T-cell (primary cell): ENCODE measurements at regions not wholly inside any gene's neighbourhood (a gene's known extent, or its start where the extent isn't known, plus 50 kb on each side); places are given as distances from the start of the nearest gene placed in this dataset.

Experiments used
- ATAC-seq, 4 experiments: fragments of 200-7000 bp in 3 of 4; fragments of 150-1000 bp in 1 of 4; cut with Tn5 transposase; replicated peaks in 1 of 4; 1 replicate in 3 of 4; 2 replicates in 1 of 4; pipeline ENCODE4 v1.10.0; 2021; ENCODE audit warnings: moderate library complexity in 3 of 4, mild to moderate bottlenecking in 2 of 4, moderate number of reproducible peaks in 1 of 4
- CTCF ChIA-PET, 2 donors: fragments of 300-600 bp; sonication (Branson Sonifier 250); formaldehyde crosslinking; loops; one replicate each; lab custom pipeline; 2022; ENCODE audit warnings: antibody characterized with exemption in 2 of 2; lab: Charles Lee
- POLR2A ChIA-PET, 2 donors: fragments of 300-600 bp; sonication (Branson Sonifier 250); formaldehyde crosslinking; loops; one replicate each; lab custom pipeline; 2022; ENCODE audit warnings: antibody characterized with exemption in 2 of 2; lab: Charles Lee
- DNase-seq, 35 experiments: peaks; one replicate each; pipeline versions ENCODE4 v3.0.0 to v3.0.0-alpha.2; 2013 to 2023
- H3K27ac ChIP-seq: one replicate; pipeline ENCODE4 v1.5.1; 2013; ENCODE audit warnings: low read length
- H3K27me3 ChIP-seq, 2 experiments: replicated peaks in 1 of 2; 1 replicate in 1 of 2; 2 replicates in 1 of 2; pipeline versions ENCODE4 v1.6.1 to v1.7.0; 2013; ENCODE audit warnings: low read length in 1 of 2, mixed read lengths in 1 of 2; ENCODE audit not compliant: control insufficient read depth in 2 of 2, insufficient read depth in 2 of 2; ENCODE audit errors: extremely low read depth in 1 of 2
- H3K36me3 ChIP-seq, 2 donors: 1 replicate in 1 of 2; 2 replicates in 1 of 2; pipeline versions ENCODE4 v1.6.1 to v1.7.0; 2013; ENCODE audit warnings: low read length in 1 of 2; ENCODE audit not compliant: control insufficient read depth in 2 of 2, insufficient read depth in 1 of 2; ENCODE audit errors: extremely low read depth in 1 of 2
- H3K4me1 ChIP-seq, 2 experiments: 1 replicate in 1 of 2; 2 replicates in 1 of 2; pipeline versions ENCODE4 v1.6.1 to v1.7.0; 2013; ENCODE audit warnings: low read length in 2 of 2, mixed read lengths in 1 of 2; ENCODE audit not compliant: insufficient read depth in 2 of 2, control insufficient read depth in 1 of 2; ENCODE audit errors: extremely low read depth in 1 of 2
- H3K4me3 ChIP-seq, 2 donors: 1 replicate in 1 of 2; 2 replicates in 1 of 2; pipeline versions ENCODE4 v1.5.1 to v1.7.0; 2013; ENCODE audit warnings: mild to moderate bottlenecking in 2 of 2, low read length in 1 of 2, moderate library complexity in 1 of 2; ENCODE audit not compliant: control insufficient read depth in 1 of 2; ENCODE audit errors: extremely low read depth in 1 of 2
- H3K9me3 ChIP-seq: 2 replicates; pipeline ENCODE4 v1.7.0; 2013
- H3K27ac Mint-ChIP-seq, 2 donors: one replicate each; pipeline ENCODE4 v1.8.0; 2020 to 2021; ENCODE audit warnings: mild to moderate bottlenecking in 2 of 2, mixed read lengths in 2 of 2
- H3K27me3 Mint-ChIP-seq, 2 donors: one replicate each; pipeline ENCODE4 v1.8.0; 2021 to 2022; ENCODE audit warnings: mixed read lengths in 2 of 2
- H3K36me3 Mint-ChIP-seq: one replicate; pipeline ENCODE4 v1.8.0; 2021; ENCODE audit warnings: mixed read lengths
- H3K4me1 Mint-ChIP-seq, 3 donors: one replicate each; pipeline ENCODE4 v1.8.0; 2020 to 2022; ENCODE audit warnings: mixed read lengths in 3 of 3, mild to moderate bottlenecking in 1 of 3
- H3K4me3 Mint-ChIP-seq, 3 donors: one replicate each; pipeline ENCODE4 v1.8.0; 2020 to 2022; ENCODE audit warnings: mild to moderate bottlenecking in 3 of 3, mixed read lengths in 3 of 3, moderate library complexity in 3 of 3
- H3K9me3 Mint-ChIP-seq, 3 donors: one replicate each; pipeline ENCODE4 v1.8.0; 2020 to 2022; ENCODE audit warnings: mixed read lengths in 3 of 3
- WGBS: methylation state at CpG from one replicate; pipeline ENCODE4 v1.1.5; 2013; ENCODE audit warnings: missing lambda C conversion rate; ENCODE audit not compliant: insufficient coverage; 5-methylcytosine and 5-hydroxymethylcytosine counted together

DNA sequence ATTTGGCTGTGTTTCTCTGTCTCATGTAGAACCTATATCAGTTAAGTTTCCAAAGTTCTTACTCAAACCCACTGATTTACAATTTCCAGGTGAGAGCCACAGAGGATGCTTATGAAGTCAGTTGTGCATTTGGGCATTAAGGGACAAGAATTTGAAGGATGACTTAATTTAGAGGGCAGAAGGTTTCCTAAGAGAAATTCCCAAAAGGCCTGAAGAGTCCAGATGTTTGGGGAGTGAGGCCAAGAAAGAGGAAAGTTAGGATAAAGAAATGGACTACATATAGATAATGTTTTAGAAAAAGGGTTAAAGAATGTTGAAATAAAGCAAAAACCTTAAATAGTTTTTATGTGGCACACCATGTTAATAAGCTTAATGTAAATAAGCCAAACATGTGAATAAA, 338.7 kb upstream of the GRM7 start:
- Mint-ChIP-seq H3K27me3 (no peaks in the 10 kb centered on the region), H3K36me3 (no peaks in the 10 kb centered on the region), H3K4me1 (no peaks in the 10 kb centered on the region), H3K4me3 (no peak overlapping the region), H3K27ac (no peak overlapping the region), H3K9me3 (peaks cover 0 to 7% (median 4%) of the 10 kb centered on the region in 3 donors)
- Histone ChIP-seq H3K9me3 (no peaks in the 10 kb centered on the region), H3K27me3 (no peaks in the 10 kb centered on the region), H3K36me3 (no peaks in the 10 kb centered on the region), H3K27ac (no peak overlapping the region), H3K4me1 (no peaks in the 10 kb centered on the region), H3K4me3 (no peak overlapping the region)
- no peak for ATAC-seq
- POLR2A ChIA-PET: interaction anchor here in 1 of 2 donors (0.6 kb wide), 1 partner anchor 21 kb away, joined by 3 read pairs; no protein-coding TSS in a partner anchor
- no peak for DNase-seq
- CTCF ChIA-PET: interaction anchor here in 1 of 2 donors (0.7 kb wide), 1 partner anchor 1594 kb away, joined by 4 read pairs; no protein-coding TSS in a partner anchor

DNA sequence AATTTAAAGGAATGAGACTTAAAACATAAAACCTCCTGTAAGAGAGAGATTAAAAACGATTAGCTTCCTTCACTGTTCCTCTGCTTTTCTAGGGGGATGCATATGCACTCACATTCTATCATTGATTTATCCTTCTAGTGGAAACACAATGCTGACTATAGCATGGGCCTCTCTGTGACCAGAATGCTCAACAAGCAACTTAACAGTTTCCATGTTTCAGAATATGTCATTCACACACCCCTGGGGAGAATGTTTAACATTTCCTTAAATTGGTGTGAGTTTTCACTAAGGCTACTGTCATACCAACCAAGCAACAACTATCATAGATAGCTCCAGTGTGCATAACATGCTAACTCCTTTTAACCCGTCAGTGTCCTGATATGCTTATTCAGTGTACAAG, 337.9 kb upstream of the GRM7 start:
- Mint-ChIP-seq H3K27me3 (no peaks in the 10 kb centered on the region), H3K4me3 (no peak overlapping the region), H3K9me3 (peaks cover 3 to 10% (median 8%) of the 10 kb centered on the region in 3 donors), H3K4me1 (no peaks in the 10 kb centered on the region), H3K27ac (no peak overlapping the region), H3K36me3 (no peaks in the 10 kb centered on the region)
- ChIA-PET CTCF (no interaction called here), POLR2A (interaction anchor here in 1 of 2 donors (0.6 kb wide), 1 partner anchor 20 kb away, joined by 3 read pairs; no protein-coding TSS in a partner anchor)
- no peaks in the 10 kb centered on the region for H3K36me3 ChIP-seq
- no peak overlapping the region for H3K4me3 ChIP-seq
- no peaks in the 10 kb centered on the region for H3K4me1 ChIP-seq
- H3K9me3 ChIP-seq: no peaks in the 10 kb centered on the region
- no peak overlapping the region for H3K27ac ChIP-seq
- DNase-seq (no peak), ATAC-seq (no peak)
- H3K27me3 ChIP-seq: no peaks in the 10 kb centered on the region
- WGBS: no CpG with 5 or more reads among the region's 2 CpGs

DNA sequence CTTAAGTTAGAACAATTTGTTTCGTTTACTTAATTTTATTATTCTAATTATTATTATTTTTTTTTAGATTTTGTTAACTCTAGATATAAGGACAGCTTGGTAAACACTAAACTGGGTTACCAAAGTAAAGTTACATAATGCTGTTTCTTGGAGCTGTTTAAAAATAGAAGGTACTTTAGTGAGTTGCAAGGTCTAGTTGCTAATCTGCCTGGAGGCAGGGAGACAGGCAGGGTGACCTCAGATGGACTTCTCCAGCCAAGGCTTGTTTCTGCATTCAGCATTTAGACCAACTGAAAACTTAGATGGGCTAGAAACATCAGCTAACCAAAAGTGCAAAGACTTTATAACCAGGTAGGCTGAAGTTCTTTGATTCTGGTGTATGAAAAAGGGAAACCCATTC, 336.4 kb upstream of the GRM7 start:
- peaks cover 3 to 10% (median 4%) of the 10 kb centered on the region in 3 donors for H3K9me3 Mint-ChIP-seq
- POLR2A ChIA-PET: no interaction called here

DNA sequence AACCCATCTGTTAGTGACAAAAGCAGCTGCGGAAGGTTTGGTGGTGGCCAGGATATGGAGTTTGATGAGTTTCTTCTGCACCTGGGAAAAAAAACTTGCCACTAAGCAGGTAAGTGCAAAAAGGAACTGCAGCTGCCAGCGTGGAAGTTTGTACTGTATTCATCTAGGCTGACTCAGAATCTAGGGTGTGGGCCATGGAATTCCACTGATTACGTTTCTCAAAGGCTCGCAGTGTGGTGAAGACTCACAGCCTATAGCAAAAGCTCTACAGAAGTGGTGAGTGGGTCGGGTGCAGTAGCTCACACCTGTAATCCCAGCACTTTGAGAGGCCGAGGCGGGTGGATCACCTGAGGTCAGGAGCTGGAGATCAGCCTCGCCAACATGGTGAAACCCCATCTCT, 334.6 kb upstream of the GRM7 start:
- Histone ChIP-seq H3K27ac (no peak overlapping the region), H3K9me3 (no peaks in the 10 kb centered on the region), H3K36me3 (no peaks in the 10 kb centered on the region), H3K4me3 (no peak overlapping the region), H3K27me3 (no peaks in the 10 kb centered on the region), H3K4me1 (no peaks in the 10 kb centered on the region)
- H3K4me3 Mint-ChIP-seq: no peak overlapping the region
- H3K27ac Mint-ChIP-seq: no peak overlapping the region
- ATAC-seq: no peak
- ChIA-PET CTCF (no interaction called here), POLR2A (no interaction called here)
- WGBS: 83% methylated on average over 3 of the region's 8 CpGs
- no peaks in the 10 kb centered on the region for H3K27me3 Mint-ChIP-seq
- H3K9me3 Mint-ChIP-seq: peaks cover 3 to 9% (median 7%) of the 10 kb centered on the region in 3 donors
- no peak for DNase-seq
- no peaks in the 10 kb centered on the region for H3K36me3 Mint-ChIP-seq
- no peaks in the 10 kb centered on the region for H3K4me1 Mint-ChIP-seq

More for the DNA sequence above, 336.4 kb upstream of the GRM7 start:
- H3K27me3 Mint-ChIP-seq: no peaks in the 10 kb centered on the region
- no peaks in the 10 kb centered on the region for H3K9me3 ChIP-seq
- no peak overlapping the region for H3K4me3 ChIP-seq
- no peak overlapping the region for H3K4me3 Mint-ChIP-seq
- no peak overlapping the region for H3K27ac ChIP-seq
- CTCF ChIA-PET: no interaction called here
- ATAC-seq: no peak
- H3K36me3 ChIP-seq: no peaks in the 10 kb centered on the region
- H3K4me1 ChIP-seq: no peaks in the 10 kb centered on the region
- no peak overlapping the region for H3K27ac Mint-ChIP-seq
- no peaks in the 10 kb centered on the region for H3K27me3 ChIP-seq
- no peaks in the 10 kb centered on the region for H3K4me1 Mint-ChIP-seq
- no peaks in the 10 kb centered on the region for H3K36me3 Mint-ChIP-seq
- DNase-seq: no peak
- no CpG with 5 or more reads among the region's 1 CpG for WGBS

DNA sequence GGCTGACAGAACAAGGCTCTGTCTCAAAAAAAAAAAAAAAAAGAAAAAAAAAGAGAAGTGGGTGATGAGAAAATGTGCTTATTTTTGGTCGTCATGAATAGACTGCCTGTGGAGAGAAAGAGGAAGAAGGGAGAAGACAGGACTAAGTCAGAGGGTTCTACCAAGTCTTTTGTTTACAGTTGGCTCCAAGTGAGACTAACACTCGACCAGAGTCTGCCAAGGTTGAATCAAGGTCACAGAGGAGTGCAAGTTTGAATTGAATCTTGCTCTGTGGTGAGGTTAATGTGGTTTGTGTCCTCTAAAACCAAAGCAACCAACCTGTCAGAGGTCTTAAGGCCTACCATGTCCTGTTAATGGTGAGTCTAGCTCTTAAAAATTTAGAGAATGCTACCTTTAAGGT, 334.1 kb upstream of the GRM7 start:
- WGBS: 0% methylated on average over 1 of the region's 2 CpGs
- Mint-ChIP-seq H3K36me3 (no peaks in the 10 kb centered on the region), H3K9me3 (peaks cover 3 to 9% (median 7%) of the 10 kb centered on the region in 3 donors), H3K27me3 (no peaks in the 10 kb centered on the region), H3K4me3 (no peak overlapping the region), H3K4me1 (no peaks in the 10 kb centered on the region), H3K27ac (no peak overlapping the region)
- ChIA-PET POLR2A (no interaction called here), CTCF (no interaction called here)
- Histone ChIP-seq H3K27ac (no peak overlapping the region), H3K4me3 (no peak overlapping the region), H3K4me1 (no peaks in the 10 kb centered on the region), H3K36me3 (no peaks in the 10 kb centered on the region), H3K27me3 (no peaks in the 10 kb centered on the region), H3K9me3 (no peaks in the 10 kb centered on the region)
- ATAC-seq (no peak), DNase-seq (no peak)

DNA sequence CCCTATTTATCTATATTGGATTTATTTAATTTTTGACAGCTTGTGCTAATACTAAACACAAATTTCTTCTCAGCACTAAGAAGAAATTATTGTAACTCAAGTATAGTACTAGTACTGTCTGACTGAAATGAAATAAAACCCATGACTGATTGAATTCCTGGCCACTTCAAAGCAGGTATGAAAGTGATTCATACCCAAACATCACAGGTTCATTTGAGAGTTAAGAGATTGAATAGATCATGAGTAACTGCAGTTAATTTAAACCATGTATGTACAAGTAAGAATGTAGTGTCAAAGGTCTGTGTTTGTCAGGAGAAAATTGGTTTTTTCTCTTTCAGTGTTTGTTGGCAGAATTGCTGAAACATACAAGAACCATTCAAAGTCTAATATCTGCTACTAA, 332.0 kb upstream of the GRM7 start:
- Mint-ChIP-seq H3K9me3 (peaks cover 5 to 9% (median 7%) of the 10 kb centered on the region in 3 donors), H3K36me3 (no peaks in the 10 kb centered on the region), H3K27ac (no peak overlapping the region), H3K4me1 (no peaks in the 10 kb centered on the region), H3K4me3 (no peak overlapping the region), H3K27me3 (no peaks in the 10 kb centered on the region)
- ChIA-PET POLR2A (no interaction called here), CTCF (no interaction called here)
- H3K36me3 ChIP-seq: no peaks in the 10 kb centered on the region
- no peaks in the 10 kb centered on the region for H3K4me1 ChIP-seq
- no peak overlapping the region for H3K4me3 ChIP-seq
- no peaks in the 10 kb centered on the region for H3K27me3 ChIP-seq
- H3K27ac ChIP-seq: no peak overlapping the region
- ATAC-seq (no peak), DNase-seq (no peak)
- no peaks in the 10 kb centered on the region for H3K9me3 ChIP-seq

DNA sequence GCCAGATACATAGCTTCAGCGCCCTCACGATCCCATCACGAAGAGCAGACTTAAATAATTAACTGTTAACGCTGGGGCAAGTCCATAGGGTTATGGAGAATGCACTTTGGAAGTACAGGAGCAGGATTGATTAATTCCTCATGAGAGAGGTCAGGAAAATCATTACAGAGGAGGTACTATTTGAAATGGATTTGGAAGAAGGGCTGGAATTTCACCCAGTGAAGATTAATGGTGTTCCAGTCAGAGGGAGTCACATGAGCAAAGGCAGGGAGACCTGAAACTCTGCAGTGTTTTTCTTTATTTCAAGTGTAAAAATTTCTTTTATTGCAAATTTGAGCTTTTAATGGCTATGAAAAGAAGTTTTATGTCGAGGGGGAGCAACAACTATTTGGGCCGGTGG, 329.8 kb upstream of the GRM7 start:
- no peaks in the 10 kb centered on the region for H3K36me3 Mint-ChIP-seq
- no peaks in the 10 kb centered on the region for H3K9me3 ChIP-seq
- DNase-seq (no peak), ATAC-seq (no peak)
- no peaks in the 10 kb centered on the region for H3K36me3 ChIP-seq
- H3K4me1 ChIP-seq: no peaks in the 10 kb centered on the region
- H3K9me3 Mint-ChIP-seq: peaks cover 7 to 15% (median 11%) of the 10 kb centered on the region in 3 donors
- no peak overlapping the region for H3K27ac ChIP-seq
- no peaks in the 10 kb centered on the region for H3K27me3 ChIP-seq
- 76% methylated on average over 4 of the region's 6 CpGs for WGBS
- no peaks in the 10 kb centered on the region for H3K4me1 Mint-ChIP-seq
- ChIA-PET POLR2A (interaction anchor here in 1 of 2 donors (0.6 kb wide), 1 partner anchor 65 kb away, joined by 3 read pairs; no protein-coding TSS in a partner anchor), CTCF (no interaction called here)
- no peaks in the 10 kb centered on the region for H3K27me3 Mint-ChIP-seq
- H3K27ac Mint-ChIP-seq: no peak overlapping the region
- H3K4me3 ChIP-seq: no peak overlapping the region
- no peak overlapping the region for H3K4me3 Mint-ChIP-seq
